ENCODE measurements at regions not wholly inside any gene's neighbourhood (a gene's known extent, or its start where the extent isn't known, plus 50 kb on each side); places are given as distances from the start of the nearest gene placed in this dataset.

- DNase-seq (ENCODE audit: low spot score) = no peak
These were observed 351.4 kb upstream of the GATB start for GRCh38 chr4:152112190-152112589.

- no peak for DNase-seq (ENCODE audit: low spot score)
These were observed 350.0 kb upstream of the GATB start for GRCh38 chr4:152110780-152111179.

- no peak for DNase-seq (ENCODE audit: low spot score)
These were observed 349.0 kb upstream of the GATB start for GRCh38 chr4:152109531-152110509.

GRCh38 chr4:152107736-152108500 lies 347.1 kb upstream of the GATB start:
- DNase-seq (ENCODE audit: low spot score) = no peak

- DNase-seq (ENCODE audit: low spot score) = no peak
These were observed 346.0 kb upstream of the GATB start for GRCh38 chr4:152106781-152107321.

- no peak for DNase-seq (ENCODE audit: low spot score)
These were observed 345.4 kb upstream of the GATB start for GRCh38 chr4:152106113-152106763.

- no peak for DNase-seq (ENCODE audit: low spot score)
These were observed 344.1 kb upstream of the GATB start for GRCh38 chr4:152104901-152105357.

GRCh38 chr4:152104356-152104755 lies 343.5 kb upstream of the GATB start:
- DNase-seq (ENCODE audit: low spot score) = no peak

GRCh38 chr4:152103181-152103901 lies 342.5 kb upstream of the GATB start:
- no peak for DNase-seq (ENCODE audit: low spot score)

GRCh38 chr4:152102436-152103000 lies 341.7 kb upstream of the GATB start:
- no peak for DNase-seq (ENCODE audit: low spot score)

- DNase-seq (ENCODE audit: low spot score) = no peak
These were observed 341.0 kb upstream of the GATB start for GRCh38 chr4:152101556-152102435.

- DNase-seq (ENCODE audit: low spot score) = no peak
These were observed 339.8 kb upstream of the GATB start for GRCh38 chr4:152100379-152101201.

- no peak for DNase-seq (ENCODE audit: low spot score)
These were observed 339.2 kb upstream of the GATB start for GRCh38 chr4:152099981-152100378.

- DNase-seq (ENCODE audit: low spot score) = no peak
These were observed 338.7 kb upstream of the GATB start for GRCh38 chr4:152099555-152099954.

GRCh38 chr4:152099061-152099425 lies 338.2 kb upstream of the GATB start:
- DNase-seq (ENCODE audit: low spot score) = no peak

GRCh38 chr4:152098365-152099060 lies 337.7 kb upstream of the GATB start:
- no peak for DNase-seq (ENCODE audit: low spot score)

GRCh38 chr4:152097371-152097770 lies 336.6 kb upstream of the GATB start:
- no peak for DNase-seq (ENCODE audit: low spot score)

- DNase-seq (ENCODE audit: low spot score) = no peak
These were observed 334.9 kb upstream of the GATB start for GRCh38 chr4:152095701-152096070.
